H1 (cell line): ENCODE measurements at regions not wholly inside any gene's neighbourhood (a gene's known extent, or its start where the extent isn't known, plus 50 kb on each side); places are given as distances from the start of the nearest gene placed in this dataset.

Source experiments
- CTCF ChIA-PET: fragments of 300-600 bp; sonication (Branson Sonifier 250); formaldehyde crosslinking; loops from one replicate; lab custom pipeline; 2021; ENCODE audit not compliant: partially characterized antibody; lab: Charles Lee
- POLR2A ChIA-PET: fragments of 300-600 bp; sonication (Branson Sonifier 250); formaldehyde crosslinking; loops from one replicate; lab custom pipeline; 2021; ENCODE audit warnings: inconsistent platforms; ENCODE audit not compliant: partially characterized antibody; lab: Charles Lee
- DNase-seq, 2 experiments: peaks; one replicate each; pipeline versions ENCODE4 v3.0.0 to v3.0.0-alpha.2; 2010 to 2022; ENCODE audit warnings: low spot score in 2 of 2, low read depth in 1 of 2, mixed read lengths in 1 of 2
- FAIRE-seq: peaks from 2 replicates; lab custom pipeline; 2011; peaks lifted over from hg19 to GRCh38; lab: Jason Lieb, UNC
- H2AFZ ChIP-seq: 2 replicates; pipeline ENCODE4 v1.8.1; 2012; ENCODE audit warnings: low read length, inconsistent platforms
- H2AK5ac ChIP-seq: 2 replicates; pipeline ENCODE4 v1.6.1; 2013; ENCODE audit warnings: low read depth, low read length
- H2BK120ac ChIP-seq: replicated peaks from 2 replicates; pipeline ENCODE3; 2013; ENCODE audit warnings: low read depth, low read length, inconsistent platforms
- H2BK12ac ChIP-seq: 2 replicates; pipeline ENCODE4 v1.6.1; 2013; ENCODE audit warnings: low read depth, low read length
- H2BK15ac ChIP-seq: 2 replicates; pipeline ENCODE4 v1.6.1; 2013; ENCODE audit warnings: low read length
- H2BK20ac ChIP-seq: 2 replicates; pipeline ENCODE4 v1.6.1; 2013; ENCODE audit warnings: low read length
- H2BK5ac ChIP-seq: 2 replicates; pipeline ENCODE4 v1.6.1; 2013; ENCODE audit warnings: low read depth, low read length
- H3K14ac ChIP-seq: 2 replicates; pipeline ENCODE4 v1.6.1; 2013; ENCODE audit warnings: inconsistent platforms; ENCODE audit not compliant: insufficient read length
- H3K18ac ChIP-seq: 2 replicates; pipeline ENCODE4 v1.6.1; 2013; ENCODE audit warnings: low read length; ENCODE audit errors: extremely low read depth
- H3K23ac ChIP-seq: 2 replicates; pipeline ENCODE4 v1.6.1; 2013; ENCODE audit warnings: inconsistent platforms; ENCODE audit not compliant: insufficient read length
- H3K23me2 ChIP-seq: 2 replicates; pipeline ENCODE4 v1.6.1; 2013; ENCODE audit warnings: low read depth, low read length
- H3K27ac ChIP-seq: 2 replicates; pipeline ENCODE4 v1.6.1; 2011; ENCODE audit warnings: low read depth, low read length, inconsistent platforms
- H3K27me3 ChIP-seq, 4 experiments: replicated peaks in 1 of 4; 1 replicate in 1 of 4; 2 replicates in 3 of 4; pipeline versions ENCODE4 v1.6.1 to v1.8.1; 2011 to 2013; ENCODE audit warnings: low read length in 3 of 4, mild to moderate bottlenecking in 3 of 4, inconsistent platforms in 2 of 4, mixed read lengths in 2 of 4, moderate library complexity in 1 of 4; ENCODE audit not compliant: control insufficient read depth in 3 of 4, insufficient read depth in 3 of 4; ENCODE audit errors: extremely low read depth in 1 of 4
- H3K36me3 ChIP-seq, 4 experiments: 2 replicates each; pipeline versions ENCODE4 v1.6.1 to v1.8.1; 2011 to 2013; ENCODE audit warnings: mild to moderate bottlenecking in 4 of 4, low read length in 3 of 4, moderate library complexity in 2 of 4, control low read depth in 1 of 4, inconsistent platforms in 1 of 4; ENCODE audit not compliant: insufficient read depth in 4 of 4, control insufficient read depth in 2 of 4
- H3K4ac ChIP-seq: replicated peaks from 2 replicates; pipeline ENCODE3; 2013; ENCODE audit warnings: low read length, low read depth, mixed read lengths, inconsistent platforms; ENCODE audit not compliant: insufficient read length
- H3K4me1 ChIP-seq, 4 experiments: replicated peaks in 1 of 4; 1 replicate in 1 of 4; 2 replicates in 3 of 4; pipeline versions ENCODE4 v1.6.1 to v1.8.1; 2011 to 2013; ENCODE audit warnings: low read length in 3 of 4, inconsistent platforms in 2 of 4, mixed read lengths in 1 of 4; ENCODE audit not compliant: insufficient read depth in 4 of 4, control insufficient read depth in 3 of 4
- H3K4me2 ChIP-seq, 2 experiments: 2 replicates each; pipeline versions ENCODE4 v1.6.1 to v1.8.1; 2011 to 2013; ENCODE audit warnings: low read depth in 2 of 2, low read length in 2 of 2, control low read depth in 1 of 2, inconsistent platforms in 1 of 2, mild to moderate bottlenecking in 1 of 2; ENCODE audit not compliant: insufficient read depth in 1 of 2
- H3K4me3 ChIP-seq, 4 experiments: fragments of 200-600, 300-600 bp in 1 of 4; sonication (generic), shearing (Covaris generic), sonication (Bioruptor Twin) in 1 of 4; 2 replicates each; pipeline versions ENCODE4 v1.5.1 to v1.8.1; 2011 to 2016; ENCODE audit warnings: low read length in 4 of 4, low read depth in 3 of 4, control low read depth in 2 of 4, inconsistent platforms in 2 of 4, mild to moderate bottlenecking in 2 of 4, mixed read lengths in 1 of 4, moderate library complexity in 1 of 4; ENCODE audit not compliant: insufficient read depth in 2 of 4; ENCODE audit errors: extremely low read depth in 1 of 4
- H3K56ac ChIP-seq: replicated peaks from 2 replicates; pipeline ENCODE3; 2013; ENCODE audit warnings: low read depth, mild to moderate bottlenecking, mixed read lengths, low read length, inconsistent platforms; ENCODE audit not compliant: insufficient read length
- H3K79me1 ChIP-seq: 2 replicates; pipeline ENCODE4 v1.6.1; 2013; ENCODE audit warnings: low read depth, low read length, control low read depth
- H3K79me2 ChIP-seq, 2 experiments: 2 replicates each; pipeline versions ENCODE4 v1.6.1 to v1.8.1; 2012 to 2013; ENCODE audit warnings: low read length in 2 of 2, mild to moderate bottlenecking in 2 of 2, inconsistent platforms in 1 of 2; ENCODE audit not compliant: insufficient read depth in 2 of 2, control insufficient read depth in 1 of 2
- H3K9ac ChIP-seq, 4 experiments: replicated peaks in 1 of 4; 1 replicate in 1 of 4; 2 replicates in 3 of 4; pipeline versions ENCODE4 v1.6.1 to v1.8.1; 2011 to 2013; ENCODE audit warnings: low read depth in 3 of 4, low read length in 3 of 4, control low read depth in 2 of 4, mild to moderate bottlenecking in 2 of 4, moderate library complexity in 2 of 4, inconsistent platforms in 1 of 4; ENCODE audit errors: extremely low read depth in 1 of 4
- H3K9me3 ChIP-seq, 2 experiments: 2 replicates each; pipeline versions ENCODE4 v1.6.1 to v1.8.1; 2012 to 2013; ENCODE audit warnings: mild to moderate bottlenecking in 2 of 2, moderate library complexity in 2 of 2, control low read depth in 1 of 2, inconsistent platforms in 1 of 2, low read depth in 1 of 2, low read length in 1 of 2, mixed read lengths in 1 of 2; ENCODE audit not compliant: insufficient read depth in 2 of 2
- H4K20me1 ChIP-seq, 2 experiments: replicated peaks in 1 of 2; 2 replicates each; pipeline versions ENCODE3 to v1.8.1; 2011 to 2013; ENCODE audit warnings: inconsistent platforms in 2 of 2, low read length in 2 of 2, mild to moderate bottlenecking in 1 of 2; ENCODE audit not compliant: insufficient read depth in 2 of 2, control insufficient read depth in 1 of 2
- H4K5ac ChIP-seq: 2 replicates; pipeline ENCODE4 v1.6.1; 2013; ENCODE audit warnings: low read length, low read depth, mixed read lengths, inconsistent platforms; ENCODE audit not compliant: insufficient read length
- H4K8ac ChIP-seq: 2 replicates; pipeline ENCODE4 v1.8.0; 2013; ENCODE audit warnings: mild to moderate bottlenecking, moderate library complexity, low read length, inconsistent platforms; ENCODE audit not compliant: insufficient read depth; ENCODE audit errors: extremely low read depth
- H4K91ac ChIP-seq: replicated peaks from 2 replicates; pipeline ENCODE3; 2013; ENCODE audit warnings: low read length, mixed read lengths, inconsistent platforms; ENCODE audit not compliant: insufficient read length
- FOSL1 ChIP-seq: IDR thresholded peaks from 2 replicates; pipeline ENCODE4 v1.6.1; 2011; ENCODE audit warnings: mild to moderate bottlenecking, low read depth, low read length, moderate library complexity; ENCODE audit not compliant: insufficient read depth
- WGBS, 2 experiments: shearing (Covaris generic) in 1 of 2; methylation state at CpG; one replicate each; pipeline versions ENCODE4 v1.1.6 to v1.1.7; 2013 to 2015; ENCODE audit warnings: low lambda C conversion rate in 2 of 2, mixed read lengths in 2 of 2, inconsistent platforms in 1 of 2, low coverage in 1 of 2, missing lambda C conversion rate in 1 of 2; ENCODE audit not compliant: insufficient replicate concordance in 2 of 2, insufficient coverage in 1 of 2, insufficient read length in 1 of 2; ENCODE audit errors: extremely low coverage in 1 of 2, missing lambda C conversion rate in 1 of 2; 5-methylcytosine and 5-hydroxymethylcytosine counted together

DNA sequence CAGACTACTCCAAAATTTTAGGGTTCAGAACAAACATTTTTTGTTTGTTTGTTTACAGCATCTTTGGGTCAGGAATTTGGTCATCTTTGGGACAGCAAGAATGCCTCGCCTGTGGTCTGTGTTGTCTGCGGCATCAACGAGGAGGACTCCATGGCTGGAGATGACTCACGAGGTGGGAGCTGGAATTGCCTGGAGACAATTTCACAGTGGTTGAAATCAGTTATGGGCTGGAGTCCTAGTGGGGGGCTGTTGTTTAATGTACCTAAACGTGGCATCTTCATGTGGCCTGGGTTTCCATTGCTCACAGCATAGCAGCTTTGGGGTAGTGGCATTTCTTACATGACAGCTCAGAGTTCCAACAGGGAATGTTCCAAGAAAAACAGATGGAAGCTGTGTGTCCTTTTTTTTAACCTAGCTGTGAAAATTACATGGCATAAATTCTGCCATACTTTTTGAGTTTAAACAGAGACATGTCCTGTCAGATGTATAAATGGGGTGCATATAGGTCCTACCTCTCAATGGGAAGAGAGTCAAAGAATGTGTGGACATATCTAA, 507.3 kb upstream of the CBLB start:
- H3K18ac ChIP-seq, result no peak overlapping the region
- H2BK15ac ChIP-seq, result no peak overlapping the region
- no peak overlapping the region for H2BK12ac ChIP-seq
- no peak overlapping the region for H3K23ac ChIP-seq
- no peak overlapping the region for H4K5ac ChIP-seq
- no peak overlapping the region for H3K27ac ChIP-seq
- no peaks in the 10 kb centered on the region for H3K27me3 ChIP-seq
- H2BK120ac ChIP-seq, result no peak overlapping the region
- H3K9me3 ChIP-seq, result no peaks in the 10 kb centered on the region
- ChIA-PET POLR2A (no interaction called here), CTCF (no interaction called here)
- H4K8ac ChIP-seq, result no peak overlapping the region
- H3K36me3 ChIP-seq, result no peaks in the 10 kb centered on the region
- no peak for TF ChIP-seq FOSL1
- H2BK20ac ChIP-seq, result no peak overlapping the region
- H3K9ac ChIP-seq, result no peak overlapping the region
- H2BK5ac ChIP-seq, result no peak overlapping the region
- no peaks in the 10 kb centered on the region for H3K79me1 ChIP-seq
- no peak for FAIRE-seq
- H3K4ac ChIP-seq, result no peak overlapping the region
- 96% methylated on average over 5 of the region's 5 CpGs; no CpG with 5 or more reads in 1 of the 2 experiments for WGBS, 2 experiments
- no peak overlapping the region for H3K14ac ChIP-seq
- H3K4me1 ChIP-seq, result no peaks in the 10 kb centered on the region
- H3K23me2 ChIP-seq, result no peaks in the 10 kb centered on the region
- no peak overlapping the region for H3K4me2 ChIP-seq
- no peaks in the 10 kb centered on the region for H3K79me2 ChIP-seq
- H4K20me1 ChIP-seq, result no peaks in the 10 kb centered on the region
- H4K91ac ChIP-seq, result no peak overlapping the region
- H3K56ac ChIP-seq, result no peak overlapping the region
- H3K4me3 ChIP-seq, result no peak overlapping the region
- no peak for DNase-seq
- no peak overlapping the region for H2AFZ ChIP-seq
- H2AK5ac ChIP-seq, result no peak overlapping the region
